HG03571 (cell line): ENCODE measurements at regions not wholly inside any gene's neighbourhood (a gene's known extent, or its start where the extent isn't known, plus 50 kb on each side); places are given as distances from the start of the nearest gene placed in this dataset.

ENCODE experiments used
- ATAC-seq: cut with Tn5 transposase; IDR thresholded peaks from one replicate; pipeline ENCODE4 v1.9.1; 2021; ENCODE audit not compliant: unreplicated experiment

DNA sequence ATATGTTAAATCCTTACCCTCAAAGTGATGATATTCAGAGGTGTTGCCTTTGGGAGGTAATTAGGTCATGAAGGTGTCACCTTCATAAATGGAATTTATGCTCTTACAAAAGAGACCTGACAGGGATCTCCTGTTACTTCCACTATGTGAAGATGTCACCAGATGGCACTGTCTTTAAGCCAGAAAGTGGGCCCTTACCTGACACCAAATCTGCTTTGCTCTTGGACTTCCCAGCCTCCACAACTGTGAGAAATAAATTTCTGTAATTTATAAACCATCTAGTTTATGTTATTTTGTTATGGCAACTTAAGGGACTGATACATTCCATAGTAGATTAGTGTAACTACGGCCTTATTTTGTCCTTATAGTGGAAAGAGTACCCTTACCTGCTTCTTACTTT lies 358.3 kb upstream of the SALL1 start:
- no peak for ATAC-seq

DNA sequence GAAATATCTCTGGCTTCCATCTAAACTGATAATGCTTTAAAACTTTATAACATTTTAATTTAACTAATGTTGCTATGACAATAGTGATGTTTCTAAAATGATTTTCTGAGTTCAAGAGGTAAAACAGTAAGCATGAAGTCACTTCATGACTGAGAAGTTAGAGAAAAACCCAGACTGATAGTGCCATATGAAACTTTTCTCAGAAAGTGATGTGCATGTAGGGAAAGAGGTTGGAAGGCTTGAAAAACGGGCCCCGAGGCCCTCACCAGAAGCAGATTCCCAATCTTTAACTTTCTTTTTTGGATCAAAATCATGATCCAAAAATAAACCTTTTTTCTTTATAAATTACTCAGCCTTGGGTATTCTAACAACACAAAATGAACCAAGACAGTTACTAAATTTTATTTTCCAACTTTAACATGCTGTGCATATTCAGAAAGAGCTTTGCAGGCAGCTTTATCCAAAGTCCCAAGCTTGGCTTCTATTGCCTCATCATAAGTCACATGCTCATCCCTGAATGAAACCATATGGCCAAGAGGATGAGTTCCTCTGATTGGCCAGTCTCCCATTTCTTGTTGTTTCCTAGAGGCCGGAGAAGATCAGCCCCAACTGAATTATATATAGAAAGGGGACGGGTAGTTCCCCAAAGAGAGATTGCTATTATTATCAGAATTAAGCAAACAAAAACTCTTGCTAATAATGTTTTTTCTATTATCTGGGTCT lies 357.6 kb upstream of the SALL1 start:
- ATAC-seq: no peak

DNA sequence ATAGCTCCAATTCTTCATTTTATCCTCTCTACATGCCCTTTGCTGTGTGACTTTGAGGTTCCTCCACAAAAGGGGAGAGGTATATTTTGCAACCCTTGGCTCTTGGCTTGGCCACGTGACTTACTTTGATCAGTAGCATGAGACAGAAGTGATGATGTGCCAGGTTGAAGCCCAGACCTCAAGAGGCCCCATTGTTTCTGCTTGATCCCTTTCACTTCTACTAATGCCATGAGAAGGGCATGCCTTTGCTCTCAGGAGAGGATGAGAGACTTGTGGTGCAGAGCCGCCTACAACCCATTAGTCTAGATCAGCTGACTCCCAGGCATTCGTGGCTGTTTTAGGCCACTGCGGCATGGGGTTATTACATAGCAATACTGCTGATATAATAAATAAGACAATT lies 356.2 kb upstream of the SALL1 start:
- ATAC-seq: no peak

DNA sequence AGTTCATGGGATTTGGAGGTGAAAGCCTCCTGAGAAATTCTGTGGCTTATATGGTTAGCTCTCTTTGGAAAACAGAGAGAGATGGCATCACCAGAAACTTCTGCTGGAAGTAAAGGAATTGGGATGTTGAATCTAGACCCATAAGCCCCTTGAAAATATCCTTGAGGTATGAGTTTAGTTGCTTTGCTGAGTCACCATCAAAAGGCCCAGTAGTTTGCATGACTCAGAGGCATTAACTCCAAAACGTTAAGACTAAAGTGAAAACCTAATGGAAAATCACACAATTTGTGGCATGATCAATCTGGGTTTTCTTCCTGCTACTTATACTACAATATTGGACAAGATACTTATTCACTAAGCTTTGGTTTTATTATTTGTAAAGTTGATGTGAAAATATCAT lies 349.2 kb upstream of the SALL1 start:
- ATAC-seq: no peak

DNA sequence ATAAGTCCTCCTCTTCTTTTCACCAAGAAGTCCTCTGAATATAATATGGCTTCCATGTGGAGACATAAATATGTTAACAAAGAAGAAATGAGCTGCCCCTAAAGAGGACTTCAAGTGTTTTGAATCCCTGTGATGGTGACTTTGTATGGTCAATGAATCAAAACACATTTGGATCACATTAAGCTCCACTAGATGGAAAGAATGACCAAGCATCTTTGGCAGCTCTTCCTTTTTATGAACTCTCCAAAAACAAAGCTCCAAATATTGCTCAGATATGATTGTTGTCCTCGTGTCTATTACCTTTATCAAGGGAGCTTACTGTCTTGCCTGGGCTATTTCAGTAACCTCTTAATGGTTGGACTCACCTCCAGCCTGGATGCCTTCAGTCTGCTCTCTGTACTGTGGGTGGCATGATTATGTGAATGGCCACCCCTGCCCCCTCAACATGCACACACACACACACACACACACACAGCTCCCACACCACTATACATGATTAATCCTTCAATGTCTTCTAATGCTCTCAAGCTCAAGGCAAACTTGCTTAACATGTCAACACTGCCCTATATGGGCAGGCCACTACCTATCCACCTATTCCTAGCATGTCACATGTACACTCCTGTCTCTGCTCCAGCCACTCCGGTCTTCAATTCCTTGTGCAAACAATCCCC lies 346.6 kb upstream of the SALL1 start:
- ATAC-seq: no peak

DNA sequence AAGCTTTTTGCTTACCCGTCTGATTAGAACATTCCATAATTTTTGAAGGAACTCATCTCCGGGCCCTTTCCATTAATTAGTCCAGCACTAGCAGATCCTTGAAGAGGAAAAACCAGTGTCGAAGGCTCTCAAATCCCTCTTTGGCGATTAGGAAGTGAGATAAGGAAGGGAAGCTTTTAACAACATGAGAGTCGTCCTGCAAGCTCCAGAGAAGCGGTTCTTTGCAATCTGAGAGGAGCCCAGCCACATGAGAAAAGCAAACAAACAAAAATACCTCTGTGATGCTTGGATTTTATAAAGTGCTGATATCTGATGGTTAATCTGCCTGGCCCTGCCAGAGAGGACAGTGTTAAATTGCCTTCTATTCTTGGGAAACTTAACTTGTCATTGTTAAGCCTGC lies 339.8 kb upstream of the SALL1 start:
- no peak for ATAC-seq

DNA sequence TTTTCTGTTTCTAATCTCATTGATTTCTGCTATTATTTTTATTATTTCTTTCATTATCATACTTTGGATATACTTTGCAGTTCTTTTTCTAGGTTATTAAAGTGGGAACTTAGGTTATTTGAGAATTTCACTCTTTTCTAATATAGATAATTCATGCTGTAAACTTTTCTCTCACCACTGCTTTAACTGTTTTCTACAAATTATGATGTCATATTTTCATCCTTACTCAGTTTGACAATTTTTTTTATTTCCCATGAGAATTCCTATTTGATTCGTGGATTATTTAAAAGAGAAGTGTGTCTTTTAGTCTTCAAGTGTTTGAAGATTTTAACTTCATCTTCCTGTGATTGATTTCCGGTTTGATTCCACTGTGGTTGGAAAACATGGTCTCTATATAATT lies 336.8 kb upstream of the SALL1 start:
- no peak for ATAC-seq

DNA sequence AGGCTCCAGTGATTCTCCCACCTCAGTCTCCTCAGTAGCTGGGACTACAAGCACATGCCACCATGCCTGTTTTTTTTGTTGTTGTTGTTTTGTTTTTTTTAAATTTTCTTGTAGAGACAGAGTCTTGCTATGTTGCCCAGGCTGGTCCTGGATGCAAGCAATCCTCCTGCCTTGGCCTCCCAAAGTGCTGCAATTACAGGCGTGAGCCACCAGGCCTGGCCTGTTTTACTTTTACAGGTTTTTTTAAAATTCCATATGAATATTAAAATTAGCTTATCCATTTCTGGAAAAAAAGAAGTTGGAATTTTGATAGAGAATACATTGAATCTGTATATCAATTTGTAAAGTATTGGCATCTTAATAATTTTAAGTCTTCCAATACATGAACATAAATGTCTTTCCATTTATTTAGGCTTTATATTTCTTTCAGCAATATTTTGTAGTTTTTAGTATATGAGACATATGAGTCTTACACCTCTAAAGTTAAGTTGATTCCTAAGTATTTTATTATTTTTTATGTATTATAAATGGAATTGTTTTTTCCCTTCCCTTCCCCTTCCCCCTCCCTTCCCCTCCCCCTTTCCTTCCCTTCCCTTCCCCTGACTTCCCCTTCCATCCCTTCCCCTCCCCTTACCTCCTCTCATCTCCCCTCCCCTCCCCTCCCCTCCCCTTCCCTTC lies 323.5 kb upstream of the SALL1 start:
- ATAC-seq: no peak

DNA sequence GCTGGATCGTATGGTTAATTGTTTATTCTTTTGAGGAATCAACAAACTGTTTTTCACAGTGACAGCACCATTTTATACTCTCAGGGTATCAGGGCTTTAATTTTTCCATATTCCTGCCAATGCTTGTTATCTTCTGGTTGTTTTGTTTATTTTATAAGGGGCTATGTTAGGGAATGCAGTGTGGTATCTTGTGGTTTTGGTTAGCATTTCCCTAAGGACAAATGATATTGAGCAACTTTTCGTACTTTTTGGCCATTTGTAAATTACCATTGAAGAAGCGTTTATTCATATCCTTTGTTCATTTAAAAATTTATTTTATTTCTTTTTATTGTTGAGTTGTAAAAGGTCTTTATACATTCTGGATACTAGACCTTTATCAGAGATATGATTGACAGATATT lies 322.0 kb upstream of the SALL1 start:
- ATAC-seq: no peak

DNA sequence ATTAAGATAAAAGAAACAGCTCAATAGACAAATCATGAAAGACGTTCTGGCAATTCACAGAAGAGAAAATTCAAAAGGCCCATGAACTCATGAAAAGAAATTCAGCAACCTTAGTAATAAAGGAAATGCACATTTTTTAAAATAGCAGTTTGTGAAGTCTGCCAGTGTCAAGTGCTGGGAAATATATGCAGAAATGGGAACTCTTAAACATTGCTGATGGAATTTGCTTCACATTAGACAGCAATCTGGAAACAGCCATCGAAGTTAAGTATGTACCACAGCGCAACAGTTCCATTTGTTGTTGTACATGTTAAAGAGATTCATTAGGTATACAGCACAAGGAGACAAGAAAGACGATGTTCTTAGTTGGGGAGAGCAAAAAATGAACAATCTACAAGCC lies 319.4 kb upstream of the SALL1 start:
- no peak for ATAC-seq

DNA sequence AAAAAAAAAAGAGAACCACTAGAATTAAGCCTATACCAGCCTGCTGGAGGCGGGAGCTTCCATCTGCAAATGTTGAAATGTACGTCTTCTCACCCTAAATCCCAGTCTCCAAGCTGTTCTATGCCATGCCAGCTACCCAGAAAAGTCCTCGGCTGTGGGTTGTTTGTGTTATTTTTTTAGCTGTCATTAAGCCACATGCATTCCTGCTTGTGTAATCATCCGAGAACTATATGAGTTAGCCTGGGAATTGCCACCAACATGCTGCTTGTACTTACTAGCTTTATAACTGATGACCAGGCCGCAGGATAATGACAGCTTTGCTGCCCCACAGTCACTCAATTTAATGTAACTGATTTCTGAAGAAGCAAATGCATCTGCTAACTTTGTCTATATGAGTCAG lies 313.9 kb upstream of the SALL1 start:
- no peak for ATAC-seq

DNA sequence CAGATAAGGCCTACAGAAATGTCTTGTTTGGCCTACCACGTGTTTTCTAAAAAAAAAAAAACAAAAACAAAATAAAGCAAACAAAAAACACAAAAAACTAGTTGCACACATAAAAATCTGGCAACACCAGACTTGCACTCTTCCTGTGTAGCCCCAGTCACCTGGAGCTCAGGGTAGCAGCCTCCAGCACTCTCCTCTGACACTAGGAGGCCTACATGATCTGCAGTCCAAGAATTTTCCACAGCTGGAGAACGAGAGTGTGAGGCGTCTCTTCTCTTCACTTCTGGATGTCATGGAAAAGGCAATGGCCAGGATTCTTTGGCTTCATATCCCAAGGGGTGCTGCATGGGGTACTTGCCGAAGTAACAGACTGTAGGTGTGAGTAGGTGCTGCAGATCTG lies 310.2 kb upstream of the SALL1 start:
- ATAC-seq: no peak

DNA sequence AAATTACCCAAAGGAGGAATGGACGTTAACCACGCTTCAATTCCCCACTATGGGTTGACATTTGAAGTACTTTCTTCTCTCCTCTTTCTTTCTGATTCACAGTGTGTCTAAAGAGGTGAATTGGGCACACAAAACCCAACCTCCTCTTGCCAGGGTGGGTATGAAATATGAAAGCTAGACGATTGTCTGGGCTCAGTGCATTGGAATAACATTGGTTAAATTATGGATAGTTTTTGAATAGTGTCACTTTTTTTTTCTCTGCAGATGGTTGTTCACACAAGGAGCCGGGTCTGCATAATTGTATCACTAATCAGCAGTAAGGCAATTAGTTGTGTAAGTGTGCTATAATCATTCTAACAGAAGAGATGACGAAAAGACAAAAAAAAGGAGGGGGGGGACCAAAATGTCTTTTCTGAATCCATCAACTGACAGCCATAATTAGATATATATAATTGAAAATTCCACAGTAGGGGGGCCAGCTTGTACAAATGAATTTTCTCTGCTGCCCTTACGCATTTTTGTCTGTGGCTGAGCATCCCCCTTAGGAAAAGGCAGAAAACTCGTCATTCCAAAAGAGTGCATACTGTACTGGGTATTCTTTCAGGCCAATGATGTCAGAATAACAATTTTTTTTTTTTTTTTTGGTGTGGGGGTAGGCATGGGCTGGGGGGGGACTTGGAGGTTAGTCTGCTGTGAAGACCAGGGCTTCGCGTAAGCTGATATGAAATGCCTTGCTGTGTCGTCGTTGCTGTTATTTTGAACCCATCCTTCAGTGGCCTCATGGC lies 307.5 kb upstream of the SALL1 start:
- no peak for ATAC-seq

DNA sequence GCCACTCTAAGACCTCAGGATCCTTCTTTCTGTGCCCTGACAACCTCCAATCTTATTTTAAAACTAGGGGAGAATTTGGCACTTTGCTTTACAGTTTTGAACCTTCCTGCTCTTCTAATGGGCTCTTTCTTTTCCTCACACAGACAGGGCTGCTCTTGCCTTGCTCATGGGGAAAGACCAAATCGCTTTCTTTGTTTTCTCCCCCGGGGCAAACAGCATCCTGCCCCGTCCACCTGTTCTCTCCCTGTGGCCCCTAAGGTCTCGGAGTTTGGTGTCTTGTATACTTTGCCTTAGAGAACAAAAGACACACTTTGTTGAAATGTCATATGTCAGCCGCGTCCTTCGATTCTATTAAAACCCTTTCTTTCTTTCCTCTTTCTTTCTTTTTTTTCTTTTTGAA lies 306.7 kb upstream of the SALL1 start:
- ATAC-seq: no peak

DNA sequence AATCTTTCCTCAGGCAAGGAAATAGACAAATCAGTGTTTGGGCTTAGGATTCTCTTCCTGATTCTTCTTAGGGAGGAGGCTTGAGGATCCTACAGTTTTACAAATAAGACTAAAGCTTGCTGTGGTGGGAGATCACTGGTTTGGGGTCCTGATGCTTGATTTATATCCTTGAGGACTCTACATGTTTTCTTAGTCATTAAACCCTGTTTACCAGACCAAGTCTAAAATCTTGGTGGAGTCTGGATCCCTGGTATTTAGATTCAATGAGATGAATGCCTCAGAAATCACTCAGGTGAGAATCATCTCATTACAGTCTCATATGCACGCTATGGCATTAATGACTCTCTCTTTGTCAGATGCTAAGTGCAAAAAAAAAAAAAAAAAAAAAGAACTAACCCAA lies 304.3 kb upstream of the SALL1 start:
- no peak for ATAC-seq

DNA sequence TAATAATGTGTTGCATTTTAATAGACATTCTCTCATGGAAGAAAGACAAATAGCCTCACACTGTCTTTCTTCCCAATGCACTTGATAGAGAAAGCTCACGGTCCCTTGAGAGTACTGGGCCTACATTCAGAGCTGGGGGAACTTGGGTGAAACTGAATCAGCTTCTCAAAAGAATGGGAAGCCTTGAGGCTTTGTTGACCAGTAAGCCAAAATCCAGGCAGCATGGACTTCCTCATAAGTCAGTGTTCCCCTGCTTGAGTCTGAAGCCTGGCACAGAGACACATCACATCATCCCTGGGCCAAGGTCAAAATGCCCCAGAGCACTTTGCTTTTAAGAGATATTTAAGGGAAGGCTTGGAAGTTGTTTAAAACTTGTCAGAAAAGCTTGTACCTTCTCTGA lies 302.2 kb upstream of the SALL1 start:
- no peak for ATAC-seq

DNA sequence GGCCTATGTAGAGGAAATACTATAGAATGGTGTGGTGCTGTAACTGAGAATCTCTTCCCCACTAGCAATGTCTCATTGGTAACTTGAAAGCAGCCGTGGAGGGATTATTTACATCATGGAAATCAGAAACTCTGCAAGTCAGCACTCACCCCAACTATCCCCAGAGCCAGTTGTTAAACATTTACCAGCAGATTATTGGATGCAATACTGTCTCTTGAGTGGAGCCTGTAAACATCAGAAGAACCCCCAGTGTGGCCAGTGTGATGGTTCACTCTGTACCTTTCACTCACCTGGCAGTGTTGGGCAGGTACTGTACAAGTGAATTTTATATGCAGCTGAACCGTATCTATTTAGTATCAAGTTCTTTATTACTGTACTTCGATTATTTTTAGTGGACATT lies 299.8 kb upstream of the SALL1 start:
- no peak for ATAC-seq

DNA sequence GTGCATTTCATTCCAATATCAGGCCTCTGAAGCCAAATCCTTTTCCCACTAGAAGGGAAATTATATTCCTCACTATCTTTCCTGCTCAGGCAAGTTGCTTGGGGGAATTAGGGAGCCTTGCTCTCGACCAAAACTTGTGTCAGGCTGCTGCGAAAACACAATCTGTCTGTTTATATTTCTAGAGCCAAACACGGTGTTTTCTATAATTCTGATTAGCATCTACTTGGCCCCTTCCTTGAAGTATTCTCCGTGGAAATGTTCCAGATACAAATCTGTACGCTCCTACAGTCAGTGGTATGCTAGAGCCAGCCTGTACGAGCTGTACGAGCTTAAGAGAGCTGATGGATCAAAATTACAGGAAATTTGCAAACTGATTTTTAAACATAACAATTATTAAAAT lies 299.3 kb upstream of the SALL1 start:
- ATAC-seq: no peak

DNA sequence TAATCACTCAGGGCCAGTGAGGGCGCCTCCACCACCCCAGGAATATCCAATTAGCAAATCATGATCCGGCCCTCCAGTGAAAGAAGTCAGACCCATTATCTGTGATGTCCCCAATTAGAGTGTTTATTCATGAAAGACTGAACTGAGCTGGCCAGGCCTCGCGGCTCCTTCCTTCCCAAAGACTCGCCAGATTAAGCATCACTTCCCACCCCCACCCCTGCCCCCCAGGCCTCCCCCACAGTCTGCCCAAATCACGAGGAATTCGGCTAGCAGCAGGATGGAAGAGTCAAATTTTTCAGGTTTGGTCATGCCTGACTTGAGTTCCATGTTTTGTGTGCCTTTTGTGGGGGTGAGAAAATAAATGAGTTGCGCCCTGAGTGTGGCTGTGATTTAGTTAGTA lies 298.4 kb upstream of the SALL1 start:
- ATAC-seq: no peak

DNA sequence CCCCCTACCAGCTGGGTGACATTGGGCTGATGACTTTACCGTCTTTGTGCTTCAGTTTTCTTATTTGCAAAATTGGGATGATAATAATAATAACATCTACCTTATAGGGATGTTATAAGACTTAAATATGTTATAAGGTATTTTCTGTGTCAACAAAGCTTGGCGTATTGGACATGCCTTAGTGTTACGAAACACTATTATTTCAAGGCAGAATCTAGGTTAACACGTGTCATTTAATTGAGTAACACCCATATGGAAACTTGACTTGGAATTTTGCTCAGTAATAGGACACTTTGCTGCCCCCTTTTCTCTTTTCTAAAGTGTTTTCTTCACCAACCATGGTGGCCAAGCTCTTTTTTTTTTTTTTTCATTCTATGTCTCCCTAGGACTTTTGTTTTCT lies 294.2 kb upstream of the SALL1 start:
- ATAC-seq: no peak

DNA sequence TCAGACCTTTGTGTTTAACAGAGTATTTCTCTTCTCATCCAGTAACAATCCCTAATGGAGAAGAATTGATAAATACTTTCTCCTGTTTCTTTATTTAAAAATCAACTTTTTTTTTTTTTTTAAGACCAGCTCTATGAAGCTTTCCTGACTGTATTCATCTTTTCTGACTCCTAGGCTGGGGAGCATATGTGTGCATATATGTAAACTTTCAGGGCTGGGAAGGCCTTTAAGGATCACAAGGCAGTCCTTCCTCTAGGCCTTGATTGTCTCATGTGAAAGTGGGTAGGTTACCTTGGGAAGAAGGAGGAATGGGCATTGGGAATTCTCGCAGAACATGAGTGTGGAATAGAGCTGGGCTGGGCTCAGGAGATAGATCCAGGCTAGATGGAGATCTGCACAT lies 292.9 kb upstream of the SALL1 start:
- no peak for ATAC-seq
